ENCODE measurements at regions not wholly inside any gene's neighbourhood (a gene's known extent, or its start where the extent isn't known, plus 50 kb on each side); places are given as distances from the start of the nearest gene placed in this dataset.

DNA sequence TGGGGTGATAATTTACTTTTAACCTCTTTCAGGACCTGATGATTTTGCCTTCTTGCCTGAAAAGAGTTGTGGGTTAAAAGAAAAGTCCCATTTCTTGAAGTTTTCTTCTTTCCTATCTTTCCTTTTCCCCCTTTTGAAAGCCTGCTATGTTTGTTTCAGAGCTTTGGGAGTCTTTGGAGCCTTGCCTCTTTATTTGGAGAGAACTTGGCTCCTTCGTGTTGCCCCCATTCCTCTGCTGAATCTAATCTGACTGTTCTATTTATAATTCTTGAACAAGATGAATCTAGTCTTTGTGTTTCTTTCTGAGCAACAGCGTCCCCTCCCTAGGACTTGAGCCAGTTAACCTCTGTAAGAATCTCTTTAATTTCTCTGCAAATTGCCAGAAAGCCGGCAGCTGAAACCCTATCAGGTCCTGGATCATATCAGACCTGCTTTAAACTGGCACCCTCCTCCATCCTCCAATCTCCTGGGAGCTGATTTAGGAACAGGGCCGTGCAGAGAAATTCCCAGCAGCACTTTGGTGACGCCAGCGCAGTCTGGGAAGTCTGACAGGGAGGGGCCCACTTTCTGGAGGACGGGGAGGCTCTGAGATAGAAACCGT, 289.1 kb upstream of the SORL1-AS1 start:
- TF ChIP-seq EZH2 (IDR thresholded peaks at IDR 0.05) (no peak), POLR2AphosphoS5 (IDR thresholded peaks at IDR 0.05; ENCODE audit: borderline replicate concordance, low read depth, low read length) (no peak)

All from SK-N-MC (cell line).